Myocyte (in vitro differentiated cells): ENCODE measurements at regions not wholly inside any gene's neighbourhood (a gene's known extent, or its start where the extent isn't known, plus 50 kb on each side); places are given as distances from the start of the nearest gene placed in this dataset.

Experiments used
- DNase-seq: peaks from one replicate; pipeline ENCODE4 v3.0.0-alpha.2; 2012; ENCODE audit warnings: low read depth

- DNase-seq: no peak
These were observed 328.1 kb downstream of the C16orf95 start for GRCh38 chr16:86988920-86989696.

- DNase-seq: no peak
These were observed 326.7 kb downstream of the C16orf95 start for GRCh38 chr16:86990451-86990850.

GRCh38 chr16:86991679-86992078 lies 325.5 kb downstream of the C16orf95 start:
- peak; percentile 24 for DNase-seq

- no peak for DNase-seq
These were observed 324.6 kb downstream of the C16orf95 start for GRCh38 chr16:86992587-86992986.

GRCh38 chr16:86993426-86994110 lies 323.6 kb downstream of the C16orf95 start:
- DNase-seq: no peak

GRCh38 chr16:86994215-86994614 lies 323.0 kb downstream of the C16orf95 start:
- no peak for DNase-seq

- peak; percentile 93 for DNase-seq
These were observed 322.5 kb downstream of the C16orf95 start for GRCh38 chr16:86994651-86995171.

GRCh38 chr16:86995456-86995855 lies 321.7 kb downstream of the C16orf95 start:
- no peak for DNase-seq

GRCh38 chr16:86996081-86996480 lies 321.1 kb downstream of the C16orf95 start:
- no peak for DNase-seq

- no peak for DNase-seq
These were observed 320.1 kb downstream of the C16orf95 start for GRCh38 chr16:86997058-86997457.

- no peak for DNase-seq
These were observed 318.8 kb downstream of the C16orf95 start for GRCh38 chr16:86998196-86999001.

GRCh38 chr16:87000001-87000400 lies 317.2 kb downstream of the C16orf95 start:
- DNase-seq: no peak

GRCh38 chr16:87002717-87003413 lies 314.3 kb downstream of the C16orf95 start:
- DNase-seq: peak; percentile 96

GRCh38 chr16:87003414-87003755 lies 313.8 kb downstream of the C16orf95 start:
- peak; percentile 22 for DNase-seq

- peak; percentile 30 for DNase-seq
These were observed 311.2 kb downstream of the C16orf95 start for GRCh38 chr16:87006021-87006420.

GRCh38 chr16:87006789-87007745 lies 310.1 kb downstream of the C16orf95 start:
- peak; percentile 97 for DNase-seq

GRCh38 chr16:87007907-87008306 lies 309.3 kb downstream of the C16orf95 start:
- DNase-seq: no peak

- no peak for DNase-seq
These were observed 308.5 kb downstream of the C16orf95 start for GRCh38 chr16:87008664-87009063.

GRCh38 chr16:87012954-87013938 lies 303.9 kb downstream of the C16orf95 start:
- no peak for DNase-seq
